PC-3 (cell line): ENCODE measurements at regions not wholly inside any gene's neighbourhood (a gene's known extent, or its start where the extent isn't known, plus 50 kb on each side); places are given as distances from the start of the nearest gene placed in this dataset.
A peak's percentile ranks its signal among the peaks of the same experiment; 100 is the strongest.

Source experiments
- ATAC-seq: fragments of 200-7000 bp; cut with Tn5 transposase; 2 replicates; pipeline ENCODE4 v1.9.1; 2020; ENCODE audit warnings: mild to moderate bottlenecking, moderate library complexity
- BruUV-seq: library from RNA; stranded (reverse); fragments of 400-500 nt; replicated peaks from 2 replicates; lab custom pipeline; 2021; lab: Mats Ljungman, UMichigan
- CTCF ChIA-PET: fragments of 300-600 bp; sonication (Branson Sonifier 250); formaldehyde crosslinking; loops from one replicate; lab custom pipeline; 2022; ENCODE audit warnings: antibody characterized with exemption; lab: Charles Lee
- POLR2A ChIA-PET: fragments of 300-600 bp; sonication (Branson Sonifier 250); formaldehyde crosslinking; loops from one replicate; lab custom pipeline; 2022; ENCODE audit warnings: antibody characterized with exemption; ENCODE audit not compliant: unreplicated experiment; lab: Charles Lee
- DNase-seq: peaks from one replicate; pipeline ENCODE4 v3.0.0-alpha.2; 2015
- H2AFZ ChIP-seq: fragments of 300-600 bp; sonication (generic); 2 replicates; pipeline ENCODE4 v1.6.0; 2016; ENCODE audit warnings: antibody characterized with exemption, low read length
- H3F3A ChIP-seq: fragments of 300-600 bp; sonication (generic); one replicate; pipeline ENCODE4 v1.6.0; 2017; ENCODE audit warnings: antibody characterized with exemption, low read length, control low read depth, mild to moderate bottlenecking; ENCODE audit not compliant: unreplicated experiment
- H3K27ac ChIP-seq: fragments of 300-600 bp; sonication (generic); 2 replicates; pipeline ENCODE4 v1.5.1; 2016; ENCODE audit warnings: mild to moderate bottlenecking, low read length
- H3K27me3 ChIP-seq: fragments of 300-600 bp; sonication (generic); 2 replicates; pipeline ENCODE4 v1.6.1; 2016; ENCODE audit warnings: low read length, mixed read lengths
- H3K36me3 ChIP-seq: fragments of 300-600 bp; sonication (generic); 2 replicates; pipeline ENCODE4 v1.6.1; 2016; ENCODE audit warnings: low read depth, mixed run types, low read length, mixed read lengths
- H3K4me1 ChIP-seq: fragments of 300-600 bp; sonication (generic); 2 replicates; pipeline ENCODE4 v1.5.1; 2016; ENCODE audit warnings: low read length; ENCODE audit not compliant: insufficient read depth
- H3K4me2 ChIP-seq: fragments of 300-600 bp; sonication (generic); 2 replicates; pipeline ENCODE4 v1.6.0; 2016; ENCODE audit warnings: low read length
- H3K4me3 ChIP-seq: fragments of 300-600 bp; sonication (generic); 2 replicates; pipeline ENCODE4 v1.5.1; 2016; ENCODE audit warnings: mild to moderate bottlenecking, low read length, mixed read lengths
- H3K79me2 ChIP-seq: fragments of 300-600 bp; sonication (generic); 2 replicates; pipeline ENCODE4 v1.6.1; 2017; ENCODE audit warnings: low read length, mixed read lengths
- H3K9ac ChIP-seq: fragments of 300-600 bp; sonication (generic); 2 replicates; pipeline ENCODE4 v1.6.0; 2016; ENCODE audit warnings: mild to moderate bottlenecking, low read length
- H3K9me2 ChIP-seq: fragments of 300-600 bp; sonication (generic); replicated peaks from 2 replicates; pipeline ENCODE4 v1.6.1; 2016; ENCODE audit warnings: mixed run types, low read length, mixed read lengths
- H3K9me3 ChIP-seq: fragments of 300-600 bp; sonication (generic); 2 replicates; pipeline ENCODE4 v1.6.1; 2016; ENCODE audit warnings: low read length, mixed read lengths
- H4K20me1 ChIP-seq: fragments of 300-600 bp; sonication (generic); 2 replicates; pipeline ENCODE4 v1.6.1; 2016; ENCODE audit warnings: low read length, mixed read lengths
- CTCF ChIP-seq: fragments of 300-600 bp; sonication (generic); conservative IDR thresholded peaks from 2 replicates; pipeline ENCODE4 v1.5.1; 2017; ENCODE audit warnings: antibody characterized with exemption, low read depth, mild to moderate bottlenecking, low read length
- EZH2 ChIP-seq: fragments of 300-600 bp; sonication (generic); IDR thresholded peaks from one replicate; pipeline ENCODE4 v1.6.1; 2017; ENCODE audit warnings: antibody characterized with exemption, mild to moderate bottlenecking, low read length; ENCODE audit not compliant: unreplicated experiment
- EZH2phosphoT487 ChIP-seq: fragments of 300-600 bp; sonication (generic); IDR thresholded peaks from 2 replicates; pipeline ENCODE4 v1.6.1; 2018; ENCODE audit warnings: mild to moderate bottlenecking, antibody characterized with exemption, low read length, borderline replicate concordance
- intact Hi-C: fragments of 100-400 bp; cut with micrococcal nuclease; formaldehyde crosslinking; loops from 2 replicates; pipeline ENCODE4 v1.9.0; 2023

- Histone ChIP-seq H3K27ac (no peak overlapping the region), H3K9me2 (no peaks in the 10 kb centered on the region), H3K4me1 (no peaks in the 10 kb centered on the region; the same call in 1 of the 2 replicates), H2AFZ (no peak overlapping the region), H3K27me3 (peaks cover 13% of the 10 kb centered on the region; the same call in 1 of the 2 replicates), H3K4me3 (no peak overlapping the region), H3F3A (no peaks in the 10 kb centered on the region), H3K36me3 (no peaks in the 10 kb centered on the region), H4K20me1 (no peaks in the 10 kb centered on the region), H3K9ac (no peak overlapping the region), H3K4me2 (0 out of 2 replicates have a peak overlapping the region, but pooled peaks have one; percentile 1), H3K79me2 (no peaks in the 10 kb centered on the region), H3K9me3 (no peaks in the 10 kb centered on the region)
- no peak for ATAC-seq
- CTCF ChIA-PET: no interaction called here
- DNase-seq: peak; percentile 19
- intact Hi-C loops: no loop called here
- POLR2A ChIA-PET: no interaction called here
- TF ChIP-seq EZH2phosphoT487: no peak
- no TSS peak for BruUV-seq
Observed at GRCh38 chr6:153698637-153699036, 340.4 kb upstream of the OPRM1 start.

GRCh38 chr6:153698001-153698400, 341.0 kb upstream of the OPRM1 start:
- Histone ChIP-seq H3K27me3 (peaks cover 13% of the 10 kb centered on the region; the same call in 1 of the 2 replicates), H3K9me3 (no peaks in the 10 kb centered on the region), H4K20me1 (no peaks in the 10 kb centered on the region), H3K4me3 (no peak overlapping the region), H3K27ac (no peak overlapping the region), H3K36me3 (no peaks in the 10 kb centered on the region), H3F3A (no peaks in the 10 kb centered on the region), H3K4me2 (0 out of 2 replicates have a peak overlapping the region, but pooled peaks have one; percentile 1), H3K9ac (no peak overlapping the region), H2AFZ (no peak overlapping the region), H3K79me2 (no peaks in the 10 kb centered on the region), H3K9me2 (no peaks in the 10 kb centered on the region), H3K4me1 (no peaks in the 10 kb centered on the region; the same call in 1 of the 2 replicates)
- no peak for TF ChIP-seq EZH2
- TF ChIP-seq EZH2phosphoT487: no peak
- no peak for TF ChIP-seq CTCF
- no TSS peak for BruUV-seq
- intact Hi-C loops: no loop called here
- no peak for DNase-seq
- POLR2A ChIA-PET: no interaction called here
- no peak for ATAC-seq
- CTCF ChIA-PET: no interaction called here

GRCh38 chr6:153677522-153677921, 361.5 kb upstream of the OPRM1 start:
- no peaks in the 10 kb centered on the region for H3K79me2 ChIP-seq
- ChIA-PET POLR2A (no interaction called here), CTCF (no interaction called here)
- TF ChIP-seq CTCF (no peak), EZH2phosphoT487 (no peak), EZH2 (no peak)
- no peaks in the 10 kb centered on the region for H4K20me1 ChIP-seq
- no peaks in the 10 kb centered on the region for H3K9me3 ChIP-seq
- peaks cover 9% of the 10 kb centered on the region; the same call in 1 of the 2 replicates for H3K27me3 ChIP-seq
- no peak overlapping the region for H3K4me3 ChIP-seq
- H3K4me1 ChIP-seq: no peaks in the 10 kb centered on the region
- BruUV-seq: no TSS peak
- H2AFZ ChIP-seq: no peak overlapping the region
- no peaks in the 10 kb centered on the region for H3K9me2 ChIP-seq
- no peak for ATAC-seq
- DNase-seq: no peak
- H3K9ac ChIP-seq: no peak overlapping the region
- no peak overlapping the region for H3K4me2 ChIP-seq
- H3F3A ChIP-seq: no peaks in the 10 kb centered on the region
- no peak overlapping the region for H3K27ac ChIP-seq
- intact Hi-C loops: no loop called here
- no peaks in the 10 kb centered on the region for H3K36me3 ChIP-seq
